T-helper 2 cell treated with Interferon-gamma antibody and Interleukin-4, amounts not matched to agents 100 ng/mL and 5 ng/mL, for 36 hours (primary cell): ENCODE measurements at regions not wholly inside any gene's neighbourhood (a gene's known extent, or its start where the extent isn't known, plus 50 kb on each side); places are given as distances from the start of the nearest gene placed in this dataset.
"Not testable (repeated sequence)": the region's sequence is repeated elsewhere in the genome, so short reads cannot be mapped to it uniquely, and the experiment has no call there.

Experiments
- intact Hi-C: fragments of 100-400 bp; cut with micrococcal nuclease; formaldehyde crosslinking; loops from one replicate; pipeline ENCODE4 v1.15.1; 2023

DNA sequence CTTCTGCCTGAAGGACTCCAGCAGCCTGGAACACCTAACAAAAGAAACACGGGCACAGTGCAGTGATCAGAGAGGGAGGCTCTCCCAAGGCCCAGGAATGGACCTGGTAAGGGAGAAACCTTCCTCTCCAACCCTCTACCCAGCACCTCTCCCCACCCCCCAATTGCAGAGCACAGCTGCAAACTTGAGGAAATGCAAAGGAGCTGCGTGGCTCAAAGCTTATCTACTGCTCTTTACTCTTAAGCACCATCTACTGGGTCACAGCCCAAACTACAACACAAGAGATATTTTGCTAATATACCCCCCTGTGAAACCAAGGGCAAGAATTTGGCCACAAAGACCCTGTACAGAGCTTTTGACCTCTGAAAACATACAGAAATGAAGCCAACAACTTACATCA lies 328.3 kb downstream of the OXSM start:
- intact Hi-C loops: loop anchor here (5.0 kb wide), 1 partner anchor 471 kb away; no protein-coding TSS in a partner anchor

DNA sequence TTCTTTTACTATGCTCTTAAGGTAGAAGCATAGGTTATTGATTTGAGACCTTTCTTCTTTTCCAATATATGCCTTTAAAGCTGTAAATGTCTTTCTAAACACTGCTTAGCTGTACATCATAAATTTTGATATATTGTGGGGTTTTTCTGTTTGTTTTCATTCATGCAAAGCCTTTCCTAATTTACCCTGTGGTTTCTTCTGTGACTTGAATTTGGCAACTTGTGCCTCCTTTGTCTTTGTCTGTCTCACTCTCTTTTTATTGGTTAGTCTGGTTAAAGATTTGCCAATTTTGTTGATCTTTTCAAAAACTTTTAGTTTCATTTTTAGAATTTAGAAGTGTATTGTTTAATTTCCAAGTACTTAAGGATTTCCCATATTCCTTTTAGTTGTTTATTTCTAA lies 343.1 kb downstream of the OXSM start:
- intact Hi-C loops: no loop called here

DNA sequence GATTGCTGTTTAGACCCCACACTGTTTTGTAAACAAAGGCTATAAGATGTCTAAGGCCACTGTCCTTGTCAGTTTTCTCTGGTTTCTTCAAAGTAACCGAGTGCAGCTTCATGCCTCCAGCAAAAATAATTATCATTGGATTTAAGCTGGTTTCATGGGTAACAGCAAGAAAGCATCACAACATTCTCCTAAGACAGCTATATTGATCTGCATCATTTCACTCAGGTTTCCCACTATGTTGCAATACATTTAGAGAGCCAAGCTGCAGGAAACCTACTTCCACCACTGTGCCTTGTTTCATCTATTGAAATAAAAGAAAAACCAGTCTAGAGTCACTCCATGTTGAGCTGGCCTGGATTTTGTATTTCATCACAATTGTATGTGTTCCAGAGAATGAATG lies 351.4 kb downstream of the OXSM start:
- intact Hi-C loops: no loop called here

DNA sequence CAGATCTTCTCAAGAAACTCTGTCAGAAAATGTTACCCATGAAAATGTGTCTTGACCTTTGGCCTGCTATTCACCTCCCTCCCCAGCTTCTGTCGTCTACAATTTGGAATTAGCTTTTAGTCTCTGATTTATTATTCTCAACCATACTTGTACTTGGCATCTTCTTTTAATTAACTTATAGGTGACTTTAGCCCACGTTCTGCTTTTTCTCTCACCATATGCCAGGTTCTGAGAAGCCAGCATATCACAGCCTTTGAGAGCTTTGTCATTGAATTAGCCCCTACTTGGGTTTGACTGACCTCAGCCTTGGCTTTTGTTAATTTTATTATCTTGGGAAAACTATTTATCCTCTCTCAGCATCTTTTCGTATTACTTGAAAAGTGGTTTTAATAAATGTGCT lies 355.9 kb downstream of the OXSM start:
- intact Hi-C loops: no loop called here

DNA sequence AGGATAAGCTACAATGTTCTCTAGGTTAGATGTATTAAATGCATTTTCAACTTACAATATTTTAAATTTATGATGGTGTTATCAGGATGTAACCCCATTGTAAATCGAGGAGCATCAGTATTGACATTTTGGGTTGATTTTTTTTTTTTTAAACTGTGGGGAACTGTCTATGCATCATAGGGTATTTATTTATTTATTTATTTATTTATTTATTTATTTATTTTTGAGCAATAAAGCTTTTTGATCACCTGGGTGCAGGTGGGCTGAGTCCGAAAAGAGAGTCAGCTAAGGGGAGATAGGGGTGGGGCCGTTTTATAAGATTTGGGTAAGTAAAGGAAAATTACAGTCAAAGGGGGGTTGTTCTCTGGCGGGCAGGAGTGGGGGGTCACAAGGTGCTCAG lies 367.5 kb downstream of the OXSM start:
- intact Hi-C loops: not testable (repeated sequence)

DNA sequence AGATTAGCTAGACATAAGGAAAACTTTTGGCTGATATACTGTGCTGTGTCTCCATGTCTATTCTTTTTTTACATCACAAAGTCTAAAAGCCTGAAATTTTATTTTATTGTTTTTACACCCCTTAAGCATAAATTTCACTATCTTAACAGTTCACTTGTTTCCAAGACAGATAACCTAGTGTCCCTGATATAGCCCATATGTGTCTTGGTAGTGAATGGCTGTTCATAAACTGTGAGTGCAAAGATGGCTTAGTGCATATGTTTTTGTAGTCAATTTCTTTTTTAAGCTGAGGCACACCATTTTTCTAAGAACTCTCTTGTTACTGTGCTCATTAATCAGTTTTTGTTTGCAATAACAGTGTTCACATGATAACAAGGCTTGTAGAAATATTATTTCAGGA lies 381.1 kb downstream of the OXSM start:
- intact Hi-C loops: no loop called here

DNA sequence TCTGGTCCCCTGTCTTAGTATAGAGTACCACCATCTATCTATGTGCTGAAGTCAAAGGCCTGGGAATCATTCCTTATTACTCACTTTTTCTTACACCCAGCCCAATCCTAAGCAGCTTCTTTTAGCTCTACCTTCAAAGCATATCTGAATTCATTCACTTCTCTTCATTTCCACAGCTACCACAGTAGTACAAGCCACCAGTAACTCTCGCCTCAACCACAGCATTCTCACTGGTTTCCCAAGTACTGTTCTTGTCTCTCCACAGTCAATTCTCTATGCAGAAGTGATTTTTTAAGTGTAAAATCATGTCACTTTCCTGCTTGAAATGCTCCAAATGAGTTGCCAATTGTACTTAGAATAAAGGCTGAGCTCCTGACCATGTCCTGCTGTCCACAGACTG lies 401.7 kb downstream of the OXSM start:
- intact Hi-C loops: no loop called here

DNA sequence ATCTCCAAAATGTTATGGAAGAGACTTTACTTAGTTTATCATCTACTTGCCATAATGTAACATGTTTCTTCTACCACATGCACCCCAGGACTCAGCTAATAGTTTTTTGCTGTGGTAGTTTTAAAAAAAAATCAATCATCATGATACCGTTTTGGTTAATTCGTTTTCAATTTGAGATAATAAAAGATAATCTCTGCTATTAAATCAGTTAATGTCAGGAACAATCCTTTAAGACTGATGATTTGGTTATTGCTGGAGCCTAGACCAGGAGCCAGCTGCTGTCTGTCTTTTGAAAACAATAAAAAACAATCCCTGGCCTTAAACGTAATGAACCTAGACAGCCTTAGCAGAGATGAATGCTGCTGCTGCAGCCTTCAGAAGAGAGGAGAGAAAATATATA lies 403.7 kb downstream of the OXSM start:
- intact Hi-C loops: no loop called here

DNA sequence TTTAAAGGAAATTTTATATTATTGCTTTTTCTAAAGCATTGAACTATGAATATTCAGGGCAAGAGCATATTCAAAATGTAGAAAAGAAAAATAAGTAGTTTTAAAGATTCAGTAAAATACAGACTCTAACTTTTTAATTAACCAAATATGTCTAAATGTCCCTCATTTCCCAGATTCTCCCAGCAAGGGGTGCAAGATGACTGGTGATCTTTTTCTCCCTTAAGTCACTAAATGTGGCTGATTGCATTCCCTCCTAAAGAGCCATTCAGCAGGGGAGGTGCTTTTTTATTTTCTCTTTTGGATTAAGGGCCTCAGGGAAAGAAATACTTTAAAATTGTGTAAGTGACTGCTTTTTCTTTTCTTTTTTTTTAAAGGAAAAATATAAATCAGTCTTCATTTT lies 406.9 kb downstream of the OXSM start:
- intact Hi-C loops: no loop called here

DNA sequence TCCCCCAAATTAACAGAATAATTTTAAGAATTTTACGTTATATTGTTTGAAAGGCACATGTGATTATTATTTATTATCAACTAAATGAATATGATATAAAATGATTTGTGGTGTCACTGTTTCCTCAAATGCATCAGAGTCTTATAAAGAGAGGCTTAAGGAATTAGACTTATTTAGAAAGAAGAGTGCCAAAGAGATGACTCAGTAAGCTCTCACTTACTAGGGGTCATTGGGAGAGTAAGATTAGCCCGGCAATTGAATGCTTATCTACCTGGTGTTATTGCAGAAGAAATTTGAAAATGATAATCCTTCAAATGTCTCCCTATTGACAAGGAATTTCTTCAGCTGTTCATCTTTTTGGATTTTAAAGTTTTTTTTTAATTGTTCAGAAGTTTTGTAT lies 408.7 kb downstream of the OXSM start:
- intact Hi-C loops: no loop called here

DNA sequence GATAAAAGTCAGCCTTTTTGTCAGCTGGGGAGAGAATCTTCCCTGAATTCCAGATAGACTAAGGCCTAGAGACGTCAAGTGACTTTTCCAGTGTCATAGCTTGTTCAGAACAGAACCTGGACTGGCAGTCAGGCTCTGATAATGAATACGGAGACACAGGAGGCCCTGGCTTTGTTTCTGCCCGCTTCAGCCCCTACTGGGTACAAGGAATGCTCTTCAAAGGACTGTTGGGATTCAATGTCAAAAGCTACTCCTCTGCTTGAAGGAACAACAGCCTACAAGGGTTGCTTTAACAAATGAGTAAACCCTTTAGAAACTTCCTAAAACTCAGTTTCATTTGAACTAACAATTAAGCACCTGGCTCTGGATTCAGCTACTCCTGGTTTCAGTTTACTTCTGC lies 412.3 kb downstream of the OXSM start:
- intact Hi-C loops: no loop called here

DNA sequence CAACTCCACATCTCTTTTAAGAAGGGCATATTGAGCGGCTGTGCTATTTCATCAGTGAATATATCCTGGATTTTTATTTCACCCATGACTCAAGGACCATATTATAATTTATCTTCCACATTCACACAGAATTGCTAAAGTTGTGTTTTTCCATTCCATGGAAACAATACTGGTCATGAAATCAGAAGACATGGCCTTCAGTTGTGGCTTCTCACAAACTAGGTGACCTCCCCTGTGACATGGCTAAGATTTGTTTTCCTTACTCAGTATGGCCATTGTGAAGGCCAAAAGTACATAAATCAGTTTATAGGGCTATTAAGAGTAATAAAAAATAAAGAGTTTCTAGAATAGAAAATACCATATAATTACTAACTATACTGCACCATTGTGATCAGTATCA lies 415.6 kb downstream of the OXSM start:
- intact Hi-C loops: no loop called here

DNA sequence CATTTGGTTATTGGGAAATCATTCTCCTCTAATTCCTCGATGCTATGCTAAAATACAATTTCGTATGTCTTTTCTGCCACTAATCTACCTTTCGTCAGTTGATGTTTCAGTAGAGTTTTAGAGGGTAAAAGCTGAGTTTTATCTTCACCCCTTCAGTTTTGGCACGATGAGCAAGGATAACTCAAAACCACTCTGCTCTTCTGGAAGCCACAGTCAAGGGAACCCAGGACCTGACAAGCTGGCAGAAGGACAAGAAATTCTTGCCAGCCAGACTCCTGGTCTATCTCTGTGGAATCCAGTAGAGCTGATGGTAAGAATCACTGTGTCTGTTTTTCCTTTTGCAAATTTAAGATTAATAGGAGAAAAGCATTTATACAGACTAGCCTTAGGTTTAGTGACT lies 414.4 kb upstream of the LRRC3B start:
- intact Hi-C loops: no loop called here

DNA sequence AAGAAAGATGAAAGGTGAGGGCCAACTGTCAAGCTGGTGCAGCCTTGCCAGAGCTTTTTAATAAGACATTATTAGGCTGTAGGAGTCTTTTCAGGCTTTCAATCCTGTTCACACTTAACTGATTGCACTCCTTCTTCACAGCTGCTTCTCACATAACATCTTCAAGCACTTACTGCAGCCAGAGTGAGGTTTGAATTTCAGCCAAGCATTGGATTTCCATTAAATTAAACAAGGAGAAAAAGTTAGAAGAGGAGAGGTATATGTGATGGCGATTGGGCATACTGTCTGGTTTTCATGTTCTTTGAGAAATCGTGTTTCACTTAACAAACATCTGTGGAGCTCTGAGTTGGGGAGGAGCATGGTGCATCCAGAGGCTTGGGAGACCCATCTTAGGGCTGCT lies 392.8 kb upstream of the LRRC3B start:
- intact Hi-C loops: no loop called here

DNA sequence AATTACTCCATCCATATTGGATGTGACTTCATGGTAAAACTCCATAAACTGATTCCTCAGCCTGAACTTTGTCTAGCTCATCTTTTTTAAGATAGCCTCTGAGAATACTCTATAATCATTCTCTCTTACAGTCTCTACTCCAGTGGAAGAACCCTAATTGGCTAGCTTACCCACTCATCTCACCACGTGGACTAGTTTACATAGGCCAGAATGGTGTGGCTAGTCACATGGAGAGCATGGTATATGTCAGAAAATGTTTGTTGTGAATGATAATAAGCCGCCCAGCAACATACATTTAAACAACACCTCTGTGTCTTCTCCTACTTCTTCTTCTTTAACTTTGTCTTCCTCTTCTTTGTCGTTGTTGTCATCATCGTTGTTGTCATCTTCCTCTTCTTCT lies 389.2 kb upstream of the LRRC3B start:
- intact Hi-C loops: no loop called here

DNA sequence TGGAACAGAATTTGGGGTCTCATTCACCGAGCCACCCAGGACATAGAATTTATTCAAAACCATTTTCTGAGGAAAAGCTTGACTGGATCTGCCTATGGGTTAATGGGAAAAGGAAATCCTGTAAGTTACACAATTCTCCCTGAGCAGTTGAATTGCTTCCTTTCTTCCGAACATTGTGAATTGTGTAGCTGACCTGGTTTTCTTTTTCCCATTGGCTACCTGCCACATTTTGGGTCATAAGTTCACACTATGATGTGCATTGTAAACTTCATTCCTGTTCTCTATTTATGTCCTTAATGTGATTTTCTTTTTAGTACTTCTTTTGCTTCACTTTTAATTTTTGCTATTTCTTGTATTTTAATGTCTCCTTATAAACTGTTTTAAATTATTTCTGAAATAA lies 386.0 kb upstream of the LRRC3B start:
- intact Hi-C loops: no loop called here

DNA sequence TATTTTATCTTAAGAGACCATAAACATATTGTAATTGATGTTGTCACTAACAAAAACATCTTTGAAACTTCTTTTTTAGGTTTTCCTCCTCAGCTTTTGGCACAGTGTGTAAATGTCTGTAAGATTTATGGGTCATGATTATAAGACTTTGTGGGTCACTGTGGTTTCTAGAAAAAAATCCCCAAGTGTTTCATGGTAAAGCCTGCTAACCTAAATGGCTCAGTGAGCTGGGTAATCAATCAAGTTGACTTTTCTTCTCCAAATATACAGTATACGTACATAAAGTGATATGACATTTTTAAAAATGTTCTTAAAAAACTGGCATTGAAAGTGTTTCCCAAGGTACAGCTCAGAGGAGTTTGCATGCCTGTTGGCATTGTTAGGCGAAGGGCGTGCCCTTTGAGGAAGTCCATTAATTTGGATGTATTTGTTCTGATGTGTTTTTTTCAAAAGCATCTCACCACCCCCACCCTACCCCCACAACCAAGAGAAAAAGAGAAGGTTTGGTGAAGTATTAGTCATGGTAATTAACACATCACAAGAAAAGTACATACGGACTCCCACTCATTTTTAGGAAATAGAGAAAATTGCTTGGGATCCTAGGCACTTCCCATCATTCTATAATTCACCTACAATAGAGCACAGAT lies 385.4 kb upstream of the LRRC3B start:
- intact Hi-C loops: no loop called here

DNA sequence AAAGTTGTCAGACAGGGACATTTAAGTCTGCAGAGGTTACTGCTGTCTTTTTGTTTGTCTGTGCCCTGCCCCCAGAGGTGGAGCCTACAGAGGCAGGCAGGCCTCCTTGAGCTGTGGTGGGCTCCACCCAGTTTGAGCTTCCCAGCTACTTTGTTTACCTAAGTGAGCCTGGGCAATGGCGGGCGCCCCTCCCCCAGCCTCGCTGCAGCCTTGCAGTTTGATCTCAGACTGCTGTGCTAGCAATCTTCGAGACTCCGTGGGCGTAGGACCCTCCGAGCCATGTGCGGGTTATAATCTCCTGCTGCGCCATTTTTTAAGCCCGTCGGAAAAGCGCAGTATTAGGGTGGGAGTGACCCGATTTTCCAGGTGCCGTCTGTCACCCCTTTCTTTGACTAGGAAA lies 378.0 kb upstream of the LRRC3B start:
- intact Hi-C loops: not testable (repeated sequence)

DNA sequence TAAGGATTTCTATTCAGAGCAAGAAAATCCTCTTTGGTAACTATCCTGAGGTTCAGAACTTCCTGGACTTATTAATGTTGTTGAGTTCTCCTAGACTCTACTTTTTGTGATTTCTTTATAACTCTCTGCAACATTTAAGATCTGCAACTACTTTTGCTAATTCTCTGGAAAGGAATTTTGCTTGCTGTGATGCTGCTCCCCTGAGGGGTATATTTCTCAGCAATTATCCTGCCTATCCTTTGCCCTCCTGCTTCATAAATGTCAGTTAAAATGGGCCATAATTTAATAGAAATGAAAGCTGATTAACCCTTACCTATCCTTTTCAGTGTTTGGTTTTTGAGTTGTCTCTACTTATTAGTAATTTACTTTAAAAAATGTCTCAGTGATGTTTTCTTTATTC lies 377.3 kb upstream of the LRRC3B start:
- intact Hi-C loops: no loop called here

DNA sequence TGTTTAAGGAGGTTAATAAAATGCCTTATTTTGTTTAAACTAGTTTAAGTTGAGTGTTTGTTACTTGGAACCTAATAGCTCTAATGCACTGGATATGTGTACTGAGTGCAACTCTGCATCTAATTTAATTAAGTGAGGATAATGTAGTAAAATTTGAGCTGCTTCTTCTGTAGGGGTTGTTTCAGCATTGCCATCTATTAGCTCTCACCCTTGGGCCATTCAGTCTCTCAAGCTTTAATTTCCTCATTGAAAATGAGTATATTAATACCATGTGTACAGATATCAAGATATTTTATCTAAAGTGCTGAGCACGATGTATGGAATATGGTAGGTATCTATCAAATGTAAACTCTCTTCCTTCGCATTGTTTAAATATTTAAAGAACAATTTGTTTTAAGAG lies 375.7 kb upstream of the LRRC3B start:
- intact Hi-C loops: no loop called here

DNA sequence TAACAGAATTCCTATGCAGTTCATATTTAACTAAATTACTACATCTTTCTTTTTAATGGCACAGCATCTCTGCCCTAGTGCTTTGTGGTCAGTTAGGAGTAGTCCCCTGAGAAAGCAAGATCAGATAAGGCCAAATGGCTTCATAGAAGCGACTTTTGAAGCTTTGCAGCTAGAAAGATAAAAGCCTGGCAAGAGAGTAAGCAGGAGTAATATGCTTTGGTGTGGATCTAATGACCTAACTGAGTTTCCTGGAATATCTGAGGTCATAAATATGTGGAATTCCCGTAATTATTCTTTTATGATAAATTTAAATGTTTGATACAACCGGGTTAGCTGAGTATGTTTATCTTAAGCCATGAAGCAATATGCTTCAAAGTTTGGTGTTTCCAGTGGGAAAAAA lies 374.9 kb upstream of the LRRC3B start:
- intact Hi-C loops: no loop called here

DNA sequence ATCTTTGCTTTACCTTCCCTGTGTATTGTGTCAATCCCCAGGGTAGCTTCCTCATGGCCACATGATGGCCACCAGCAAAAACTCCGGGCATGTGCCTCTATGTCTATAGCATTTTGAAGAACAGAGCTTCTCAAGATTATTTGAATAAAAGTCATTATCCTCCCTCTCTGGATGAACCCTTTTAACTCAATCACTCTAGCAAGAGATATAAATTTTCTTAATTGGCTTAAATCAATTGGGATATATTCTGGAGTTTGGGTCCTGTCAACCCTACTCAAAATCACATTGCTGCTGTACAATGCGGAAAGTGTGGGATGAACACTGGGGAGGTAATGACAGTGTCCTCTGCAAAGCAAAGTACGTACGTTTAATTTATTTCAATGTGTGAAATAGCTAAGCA lies 370.6 kb upstream of the LRRC3B start:
- intact Hi-C loops: no loop called here

DNA sequence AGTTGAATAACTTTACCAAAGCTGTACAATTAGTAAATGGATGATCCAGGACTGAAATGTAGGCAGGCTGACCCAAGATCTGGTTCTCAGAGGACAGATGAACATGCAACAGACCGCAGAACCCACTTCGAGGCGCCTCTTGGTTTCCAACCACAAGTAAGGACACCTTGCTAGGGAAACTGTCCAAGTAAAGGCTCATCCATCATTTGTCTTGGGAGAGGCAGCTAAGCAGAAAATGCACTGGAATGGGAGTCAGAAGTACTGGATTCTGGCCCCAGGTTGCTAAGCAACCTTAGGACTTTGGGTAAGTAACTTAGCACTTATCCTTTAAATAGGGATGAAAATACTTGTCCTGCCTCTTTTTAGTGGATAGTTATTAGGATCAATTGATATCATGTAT lies 366.3 kb upstream of the LRRC3B start:
- intact Hi-C loops: no loop called here

DNA sequence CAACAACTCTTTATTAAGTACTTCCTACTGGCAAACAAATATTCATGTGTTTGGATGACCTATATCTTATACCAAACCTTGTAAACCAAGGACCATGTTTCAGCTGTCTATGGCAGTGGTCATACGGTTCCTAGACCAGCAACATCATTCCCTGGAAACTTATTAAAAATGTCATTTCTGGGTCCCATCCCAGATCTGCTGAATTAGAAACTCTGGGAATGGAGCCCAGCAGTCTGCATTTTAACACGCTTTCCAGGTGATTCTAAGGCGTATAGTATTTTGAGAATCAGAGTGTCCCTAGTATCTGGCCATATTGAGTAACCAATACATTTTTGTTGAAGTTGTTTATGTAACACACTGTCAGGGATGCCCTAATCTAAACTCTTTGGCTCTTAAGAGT lies 363.4 kb upstream of the LRRC3B start:
- intact Hi-C loops: no loop called here
